GM21786 (cell line): ENCODE measurements at regions not wholly inside any gene's neighbourhood (a gene's known extent, or its start where the extent isn't known, plus 50 kb on each side); places are given as distances from the start of the nearest gene placed in this dataset.
"Not testable (repeated sequence)": the region's sequence is repeated elsewhere in the genome, so short reads cannot be mapped to it uniquely, and the experiment has no call there.

Source experiments
- ATAC-seq: cut with Tn5 transposase; IDR thresholded peaks from one replicate; pipeline ENCODE4 v1.9.1; 2021; ENCODE audit not compliant: unreplicated experiment

GRCh38 chr1:143644035-143644434 is 327.8 kb downstream of the FAM72C start:
- not testable (repeated sequence) for ATAC-seq

GRCh38 chr1:143643148-143643885 is 328.5 kb downstream of the FAM72C start:
- no peak for ATAC-seq

GRCh38 chr1:143625886-143626285 is 345.9 kb downstream of the FAM72C start:
- ATAC-seq = no peak

GRCh38 chr1:143619851-143620250 is 351.9 kb downstream of the FAM72C start:
- no peak for ATAC-seq

GRCh38 chr1:143611159-143611558 is 360.6 kb downstream of the FAM72C start:
- no peak for ATAC-seq

- ATAC-seq = no peak
These were observed 361.6 kb downstream of the FAM72C start for GRCh38 chr1:143610196-143610595.

GRCh38 chr1:143604887-143605286 is 366.9 kb downstream of the FAM72C start:
- ATAC-seq = no peak

GRCh38 chr1:143584508-143584907 is 387.3 kb downstream of the FAM72C start:
- no peak for ATAC-seq

- no peak for ATAC-seq
These were observed 396.8 kb downstream of the FAM72C start for GRCh38 chr1:143574891-143575520.

- not testable (repeated sequence) for ATAC-seq
These were observed 399.1 kb downstream of the FAM72C start for GRCh38 chr1:143572661-143573060.

GRCh38 chr1:143563761-143564160 is 408.0 kb downstream of the FAM72C start:
- not testable (repeated sequence) for ATAC-seq

- ATAC-seq = no peak
These were observed 418.2 kb downstream of the FAM72C start for GRCh38 chr1:143553627-143554026.

- not testable (repeated sequence) for ATAC-seq
These were observed 467.1 kb downstream of the FAM72C start for GRCh38 chr1:143504703-143505102.

GRCh38 chr1:143504080-143504479 is 467.7 kb downstream of the FAM72C start:
- not testable (repeated sequence) for ATAC-seq

GRCh38 chr1:143503048-143503447 is 468.7 kb downstream of the FAM72C start:
- not testable (repeated sequence) for ATAC-seq

GRCh38 chr1:143502038-143502437 is 469.7 kb downstream of the FAM72C start:
- not testable (repeated sequence) for ATAC-seq

GRCh38 chr1:143498059-143498749 is 473.6 kb downstream of the FAM72C start:
- ATAC-seq = not testable (repeated sequence)

- ATAC-seq = no peak
These were observed 474.4 kb downstream of the FAM72C start for GRCh38 chr1:143497374-143497747.

- ATAC-seq = not testable (repeated sequence)
These were observed 475.0 kb downstream of the FAM72C start for GRCh38 chr1:143496526-143497373.
